Ishikawa (cell line): ENCODE measurements at regions not wholly inside any gene's neighbourhood (a gene's known extent, or its start where the extent isn't known, plus 50 kb on each side); places are given as distances from the start of the nearest gene placed in this dataset.

ENCODE experiments used
- CEBPB ChIP-seq: IDR thresholded peaks from 2 replicates; pipeline ENCODE4 v1.6.1; 2012
- CREB1 ChIP-seq: IDR thresholded peaks from 2 replicates; pipeline ENCODE4 v1.6.1; 2012; ENCODE audit warnings: low read depth
- EGR1 ChIP-seq: IDR thresholded peaks from 2 replicates; pipeline ENCODE4 v1.6.1; 2012
- EP300 ChIP-seq: IDR thresholded peaks from 2 replicates; pipeline ENCODE4 v1.6.1; 2012; ENCODE audit warnings: borderline replicate concordance
- FOXM1 ChIP-seq: IDR thresholded peaks from 2 replicates; pipeline ENCODE4 v1.6.1; 2012; ENCODE audit warnings: low read depth, borderline replicate concordance
- NFIC ChIP-seq: IDR thresholded peaks from 2 replicates; pipeline ENCODE4 v1.6.1; 2012
- RAD21 ChIP-seq: IDR thresholded peaks from 2 replicates; pipeline ENCODE4 v1.6.1; 2012; ENCODE audit warnings: low read depth
- REST ChIP-seq: IDR thresholded peaks from 2 replicates; pipeline ENCODE4 v1.6.1; 2012; ENCODE audit warnings: low read depth, mild to moderate bottlenecking
- TAF1 ChIP-seq: IDR thresholded peaks from 2 replicates; pipeline ENCODE4 v1.6.1; 2012; ENCODE audit warnings: low read depth, mild to moderate bottlenecking
- TCF12 ChIP-seq: IDR thresholded peaks from 2 replicates; pipeline ENCODE4 v1.6.1; 2012; ENCODE audit warnings: low read depth
- TEAD4 ChIP-seq: IDR thresholded peaks from 2 replicates; pipeline ENCODE4 v1.6.1; 2012
- YY1 ChIP-seq: IDR thresholded peaks from 2 replicates; pipeline ENCODE4 v1.6.1; 2012; ENCODE audit warnings: low read depth
- ZBTB7A ChIP-seq: IDR thresholded peaks from 2 replicates; pipeline ENCODE4 v1.6.1; 2012; ENCODE audit warnings: low read depth
- TF ChIP-seq, protein P1 (sequence below): IDR thresholded peaks from 2 replicates; pipeline ENCODE4 v1.6.1; 2012
- TF ChIP-seq, protein P2 (sequence below): IDR thresholded peaks from 2 replicates; pipeline ENCODE4 v1.6.1; 2012

DNA sequence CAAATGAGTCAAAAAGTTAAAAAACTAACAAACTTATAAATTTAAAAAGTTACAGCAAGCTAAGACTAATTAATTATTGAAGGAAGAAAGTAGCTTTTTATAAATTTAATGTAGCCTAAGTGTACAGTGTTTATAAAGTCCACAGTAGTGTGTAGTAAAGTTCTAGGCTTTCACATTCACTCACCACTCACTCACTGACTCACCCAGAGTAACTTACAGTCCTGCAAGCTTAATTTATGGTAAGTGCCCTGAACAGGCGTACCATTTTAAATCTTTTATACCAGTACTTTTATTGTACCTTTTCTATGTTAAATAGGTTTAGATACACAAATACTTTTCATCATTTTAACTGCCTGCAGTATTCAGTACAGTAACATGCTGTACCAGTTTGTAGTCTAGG is 80.0 kb upstream of the C9orf72 start:
- no peak for TF ChIP-seq TAF1
- TF ChIP-seq FOXM1: no peak
- no peak for TF ChIP-seq CEBPB
- no peak for TF ChIP-seq ZBTB7A
- TF ChIP-seq TEAD4: no peak
- TF ChIP-seq, protein P1, sequence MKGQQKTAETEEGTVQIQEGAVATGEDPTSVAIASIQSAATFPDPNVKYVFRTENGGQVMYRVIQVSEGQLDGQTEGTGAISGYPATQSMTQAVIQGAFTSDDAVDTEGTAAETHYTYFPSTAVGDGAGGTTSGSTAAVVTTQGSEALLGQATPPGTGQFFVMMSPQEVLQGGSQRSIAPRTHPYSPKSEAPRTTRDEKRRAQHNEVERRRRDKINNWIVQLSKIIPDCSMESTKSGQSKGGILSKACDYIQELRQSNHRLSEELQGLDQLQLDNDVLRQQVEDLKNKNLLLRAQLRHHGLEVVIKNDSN: no peak
- TF ChIP-seq CREB1: no peak
- no peak for TF ChIP-seq RAD21
- TF ChIP-seq EGR1: no peak
- TF ChIP-seq TCF12: no peak
- TF ChIP-seq REST: no peak
- no peak for TF ChIP-seq EP300
- TF ChIP-seq NFIC: no peak

GRCh38 chr9:27653957-27654356 is 80.7 kb upstream of the C9orf72 start:
- TF ChIP-seq NFIC (no peak), TCF12 (no peak), EP300 (no peak), YY1 (no peak), FOXM1 (no peak)
- TF ChIP-seq, protein P1: no peak

DNA sequence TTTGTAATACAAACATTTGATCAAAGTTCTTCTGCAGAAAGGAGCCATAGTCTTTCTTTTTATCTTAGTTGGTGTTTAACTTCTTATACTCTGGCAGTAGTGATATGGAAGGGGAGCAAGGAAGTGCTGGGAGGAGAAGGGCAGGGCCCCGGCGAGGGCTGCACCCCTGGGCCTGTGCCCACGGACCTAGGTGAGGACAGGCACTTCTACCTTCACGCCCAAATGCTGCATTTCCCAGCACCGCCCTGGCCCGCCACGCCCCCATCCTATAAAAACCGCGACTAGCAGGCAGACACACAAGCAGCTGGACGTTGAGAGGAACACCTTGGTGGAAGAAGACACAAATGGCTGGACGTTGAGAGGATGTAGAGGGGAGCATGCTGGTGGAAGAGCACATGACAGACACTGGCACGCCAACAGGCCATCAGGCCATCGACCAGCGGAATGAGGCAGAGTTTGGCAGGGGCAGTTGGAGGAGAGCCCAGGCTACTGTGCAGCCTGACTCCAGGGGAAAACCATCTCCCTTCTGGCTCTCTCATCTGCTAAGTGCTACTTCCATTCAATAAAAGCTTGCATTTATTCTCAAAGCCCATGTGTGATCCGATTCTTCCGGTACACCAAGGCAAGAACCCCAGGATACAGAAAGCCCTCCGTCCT is 81.5 kb upstream of the C9orf72 start:
- TF ChIP-seq NFIC (no peak), TEAD4 (no peak), ZBTB7A (no peak), CEBPB (no peak), REST (no peak), EP300 (no peak), CREB1 (no peak), FOXM1 (no peak)

GRCh38 chr9:27655441-27655840 is 82.2 kb upstream of the C9orf72 start:
- TF ChIP-seq NFIC (no peak), ZBTB7A (no peak), RAD21 (no peak), CEBPB (no peak), EP300 (no peak), FOXM1 (no peak), REST (no peak), EGR1 (no peak), TCF12 (no peak), TEAD4 (no peak), TAF1 (no peak), YY1 (no peak), CREB1 (no peak)
- TF ChIP-seq, protein P2, sequence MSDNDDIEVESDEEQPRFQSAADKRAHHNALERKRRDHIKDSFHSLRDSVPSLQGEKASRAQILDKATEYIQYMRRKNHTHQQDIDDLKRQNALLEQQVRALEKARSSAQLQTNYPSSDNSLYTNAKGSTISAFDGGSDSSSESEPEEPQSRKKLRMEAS: no peak
- TF ChIP-seq, protein P1: no peak
